Loucy (cell line): ENCODE measurements at regions not wholly inside any gene's neighbourhood (a gene's known extent, or its start where the extent isn't known, plus 50 kb on each side); places are given as distances from the start of the nearest gene placed in this dataset.

Source experiments
- H2AFZ ChIP-seq: fragments of 200-600 bp; sonication (generic); 2 replicates; pipeline ENCODE4 v1.6.0; 2016; ENCODE audit warnings: antibody characterized with exemption, mild to moderate bottlenecking, low read length, moderate library complexity
- H3F3A ChIP-seq: fragments of 200-600 bp; 2 replicates; pipeline ENCODE4 v1.6.0; 2016; ENCODE audit warnings: antibody characterized with exemption, low read depth, mild to moderate bottlenecking
- H3K27me3 ChIP-seq: fragments of 200-600 bp; sonication (generic); 2 replicates; pipeline ENCODE4 v1.6.1; 2014; ENCODE audit warnings: low read length, mild to moderate bottlenecking; ENCODE audit not compliant: insufficient read depth, poor library complexity, severe bottlenecking
- H3K36me3 ChIP-seq: fragments of 200-600 bp; sonication (generic); 2 replicates; pipeline ENCODE4 v1.6.1; 2016; ENCODE audit warnings: low read length; ENCODE audit not compliant: insufficient read depth
- H3K4me1 ChIP-seq: fragments of 200-600 bp; sonication (generic); 2 replicates; pipeline ENCODE4 v1.5.1; 2014; ENCODE audit warnings: low read length, mild to moderate bottlenecking; ENCODE audit not compliant: insufficient read depth, poor library complexity, severe bottlenecking
- H3K4me2 ChIP-seq: fragments of 200-600 bp; sonication (generic); 2 replicates; pipeline ENCODE4 v1.6.0; 2014; ENCODE audit warnings: antibody characterized with exemption, low read length, low read depth, mild to moderate bottlenecking; ENCODE audit not compliant: poor library complexity, severe bottlenecking
- H3K4me3 ChIP-seq: fragments of 200-600 bp; sonication (generic); 2 replicates; pipeline ENCODE4 v1.5.1; 2014; ENCODE audit warnings: low read length, mild to moderate bottlenecking, mixed read lengths; ENCODE audit not compliant: poor library complexity, severe bottlenecking
- H3K79me2 ChIP-seq: fragments of 200-600 bp; sonication (generic); 2 replicates; pipeline ENCODE4 v1.6.1; 2014; ENCODE audit warnings: low read length; ENCODE audit not compliant: insufficient read depth
- H3K9ac ChIP-seq: fragments of 200-600 bp; sonication (generic); 2 replicates; pipeline ENCODE4 v1.6.0; 2014; ENCODE audit warnings: mild to moderate bottlenecking, low read depth, low read length, moderate library complexity; ENCODE audit not compliant: poor library complexity, severe bottlenecking
- H3K9me2 ChIP-seq: fragments of 200-600 bp; sonication (generic); replicated peaks from 2 replicates; pipeline ENCODE4 v1.6.1; 2016; ENCODE audit warnings: low read depth, low read length, mixed read lengths
- H3K9me3 ChIP-seq: fragments of 200-600 bp; sonication (generic); 2 replicates; pipeline ENCODE4 v1.6.1; 2014; ENCODE audit warnings: mild to moderate bottlenecking, antibody characterized with exemption, low read length, low read depth; ENCODE audit not compliant: insufficient read depth
- H4K20me1 ChIP-seq: fragments of 200-600 bp; sonication (generic); 2 replicates; pipeline ENCODE4 v1.6.0; 2014; ENCODE audit warnings: antibody characterized with exemption, low read length, mild to moderate bottlenecking; ENCODE audit not compliant: insufficient read depth, poor library complexity, severe bottlenecking
- CTCF ChIP-seq: fragments of 200-600 bp; sonication (generic); conservative IDR thresholded peaks from 2 replicates; pipeline ENCODE4 v1.5.1; 2014; ENCODE audit warnings: mild to moderate bottlenecking, antibody characterized with exemption, low read length
- EZH2phosphoT487 ChIP-seq: fragments of 200-600 bp; IDR thresholded peaks from 2 replicates; pipeline ENCODE4 v1.6.1; 2018; ENCODE audit warnings: antibody characterized with exemption, mild to moderate bottlenecking, moderate library complexity, borderline replicate concordance

- H3K9me3 ChIP-seq: no peaks in the 10 kb centered on the region
- no peaks in the 10 kb centered on the region for H4K20me1 ChIP-seq
- H3K9ac ChIP-seq: no peak overlapping the region
- TF ChIP-seq EZH2phosphoT487: no peak
- TF ChIP-seq CTCF: peak; percentile 31; the same call in 1 of the 2 replicates
- H2AFZ ChIP-seq: no peak overlapping the region
- no peaks in the 10 kb centered on the region for H3K4me1 ChIP-seq
- H3K27me3 ChIP-seq: no peaks in the 10 kb centered on the region
- H3K79me2 ChIP-seq: no peaks in the 10 kb centered on the region
- H3K4me3 ChIP-seq: no peak overlapping the region
- H3K9me2 ChIP-seq: no peaks in the 10 kb centered on the region
- no peaks in the 10 kb centered on the region for H3F3A ChIP-seq
- H3K4me2 ChIP-seq: no peak overlapping the region
- H3K36me3 ChIP-seq: no peaks in the 10 kb centered on the region
Observed at GRCh38 chr13:83340170-83340569, 542.1 kb downstream of the SLITRK1 start.

- no peaks in the 10 kb centered on the region for H3K9me2 ChIP-seq
- no peaks in the 10 kb centered on the region for H3K79me2 ChIP-seq
- no peak overlapping the region for H2AFZ ChIP-seq
- no peak overlapping the region for H3K9ac ChIP-seq
- H3K4me3 ChIP-seq: no peak overlapping the region
- no peaks in the 10 kb centered on the region for H3K4me1 ChIP-seq
- TF ChIP-seq EZH2phosphoT487: no peak
- TF ChIP-seq CTCF: no peak
- no peaks in the 10 kb centered on the region for H3K36me3 ChIP-seq
- no peak overlapping the region for H3K4me2 ChIP-seq
- H4K20me1 ChIP-seq: no peaks in the 10 kb centered on the region
- no peaks in the 10 kb centered on the region for H3K27me3 ChIP-seq
- H3K9me3 ChIP-seq: no peaks in the 10 kb centered on the region
- no peaks in the 10 kb centered on the region for H3F3A ChIP-seq
Observed at GRCh38 chr13:83333614-83334388, 548.5 kb downstream of the SLITRK1 start.

DNA sequence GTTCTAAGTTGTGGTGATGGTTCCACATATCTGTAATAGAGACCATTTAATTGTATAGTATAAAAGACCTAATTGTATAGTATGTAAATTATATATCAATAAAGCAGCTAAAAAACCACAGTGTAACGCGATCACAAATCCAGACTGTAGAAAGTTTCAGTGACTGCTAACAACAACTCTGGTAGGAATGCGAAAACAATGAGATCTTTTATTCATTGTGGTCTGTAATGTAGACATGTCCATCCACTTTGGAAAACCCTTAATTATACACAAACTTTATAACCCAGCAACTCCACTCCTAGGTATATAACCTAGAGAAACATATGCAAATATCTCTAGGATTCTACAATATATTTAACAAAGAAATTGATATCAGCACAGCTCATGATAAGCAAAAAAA lies 549.5 kb downstream of the SLITRK1 start:
- Histone ChIP-seq H3K9ac (no peak overlapping the region), H3K79me2 (no peaks in the 10 kb centered on the region), H3K4me3 (no peak overlapping the region), H4K20me1 (no peaks in the 10 kb centered on the region), H3K4me1 (no peaks in the 10 kb centered on the region), H3F3A (no peaks in the 10 kb centered on the region), H3K9me2 (no peaks in the 10 kb centered on the region), H3K4me2 (no peak overlapping the region), H3K36me3 (no peaks in the 10 kb centered on the region), H2AFZ (no peak overlapping the region), H3K27me3 (no peaks in the 10 kb centered on the region), H3K9me3 (no peaks in the 10 kb centered on the region)
- TF ChIP-seq CTCF (no peak), EZH2phosphoT487 (no peak)
